HFFc6 (cell line): ENCODE measurements at regions not wholly inside any gene's neighbourhood (a gene's known extent, or its start where the extent isn't known, plus 50 kb on each side); places are given as distances from the start of the nearest gene placed in this dataset.
"Not testable (repeated sequence)": the region's sequence is repeated elsewhere in the genome, so short reads cannot be mapped to it uniquely, and the experiment has no call there.

Source experiments
- DNase-seq: peaks from one replicate; pipeline ENCODE4 v3.0.0-alpha.2; 2018
- H3K27ac Mint-ChIP-seq: 2 replicates; pipeline ENCODE4 v1.8.0; 2020; ENCODE audit warnings: mild to moderate bottlenecking, mixed read lengths
- H3K27me3 Mint-ChIP-seq: 2 replicates; pipeline ENCODE4 v1.8.0; 2021; ENCODE audit warnings: mild to moderate bottlenecking, moderate library complexity, mixed read lengths; ENCODE audit not compliant: insufficient read depth
- H3K36me3 Mint-ChIP-seq: 2 replicates; pipeline ENCODE4 v1.8.0; 2021; ENCODE audit warnings: low read depth, mixed read lengths
- H3K4me1 Mint-ChIP-seq: 2 replicates; pipeline ENCODE4 v1.8.0; 2020; ENCODE audit warnings: low read depth, mixed read lengths
- H3K4me3 Mint-ChIP-seq: 2 replicates; pipeline ENCODE4 v1.8.0; 2020; ENCODE audit warnings: mild to moderate bottlenecking, moderate library complexity, mixed read lengths
- H3K9me3 Mint-ChIP-seq: 2 replicates; pipeline ENCODE4 v1.8.0; 2020; ENCODE audit warnings: mild to moderate bottlenecking, mixed read lengths
- TF ChIP-seq, protein P1 (sequence below): fragments of 200-600 bp; sonication (generic); IDR thresholded peaks from 2 replicates; pipeline ENCODE4 v1.5.0; 2021; ENCODE audit warnings: antibody characterized with exemption, mild to moderate bottlenecking

- Mint-ChIP-seq H3K36me3 (no peaks in the 10 kb centered on the region; the same call in 1 of the 2 replicates), H3K4me3 (no peak overlapping the region), H3K9me3 (peaks cover 43% of the 10 kb centered on the region), H3K27ac (no peak overlapping the region), H3K4me1 (no peaks in the 10 kb centered on the region), H3K27me3 (no peaks in the 10 kb centered on the region; the same call in 1 of the 2 replicates)
- DNase-seq, result no peak
- TF ChIP-seq, protein P1, sequence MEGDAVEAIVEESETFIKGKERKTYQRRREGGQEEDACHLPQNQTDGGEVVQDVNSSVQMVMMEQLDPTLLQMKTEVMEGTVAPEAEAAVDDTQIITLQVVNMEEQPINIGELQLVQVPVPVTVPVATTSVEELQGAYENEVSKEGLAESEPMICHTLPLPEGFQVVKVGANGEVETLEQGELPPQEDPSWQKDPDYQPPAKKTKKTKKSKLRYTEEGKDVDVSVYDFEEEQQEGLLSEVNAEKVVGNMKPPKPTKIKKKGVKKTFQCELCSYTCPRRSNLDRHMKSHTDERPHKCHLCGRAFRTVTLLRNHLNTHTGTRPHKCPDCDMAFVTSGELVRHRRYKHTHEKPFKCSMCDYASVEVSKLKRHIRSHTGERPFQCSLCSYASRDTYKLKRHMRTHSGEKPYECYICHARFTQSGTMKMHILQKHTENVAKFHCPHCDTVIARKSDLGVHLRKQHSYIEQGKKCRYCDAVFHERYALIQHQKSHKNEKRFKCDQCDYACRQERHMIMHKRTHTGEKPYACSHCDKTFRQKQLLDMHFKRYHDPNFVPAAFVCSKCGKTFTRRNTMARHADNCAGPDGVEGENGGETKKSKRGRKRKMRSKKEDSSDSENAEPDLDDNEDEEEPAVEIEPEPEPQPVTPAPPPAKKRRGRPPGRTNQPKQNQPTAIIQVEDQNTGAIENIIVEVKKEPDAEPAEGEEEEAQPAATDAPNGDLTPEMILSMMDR, result no peak
These were observed 290.1 kb downstream of the AGTPBP1 start for GRCh38 chr9:85451680-85452079.

GRCh38 chr9:85445887-85446286, 295.9 kb downstream of the AGTPBP1 start:
- Mint-ChIP-seq H3K4me1 (no peaks in the 10 kb centered on the region), H3K4me3 (no peak overlapping the region), H3K27ac (no peak overlapping the region), H3K36me3 (no peaks in the 10 kb centered on the region), H3K27me3 (no peaks in the 10 kb centered on the region), H3K9me3 (peaks cover 40% of the 10 kb centered on the region)
- DNase-seq, result no peak
- TF ChIP-seq, protein P1, result no peak

DNA sequence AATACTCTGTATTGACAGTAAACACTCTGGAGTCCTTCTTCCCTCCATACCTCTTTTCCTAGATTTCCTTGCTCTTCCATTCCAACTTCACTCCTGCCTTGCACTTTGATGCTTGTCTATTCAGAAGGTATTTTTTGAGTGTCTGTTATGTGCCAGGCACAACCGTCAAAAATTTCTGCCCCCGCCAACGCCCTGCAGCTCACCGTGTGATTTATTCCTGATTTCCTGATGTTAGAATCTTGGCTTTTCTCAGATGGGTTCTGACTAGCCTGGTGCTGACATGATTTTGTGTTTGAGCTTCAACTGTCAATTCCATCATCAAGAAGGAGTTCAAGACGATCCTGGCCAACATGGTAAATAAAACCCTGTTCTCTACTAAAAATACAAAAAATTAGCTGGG, 297.5 kb downstream of the AGTPBP1 start:
- no peaks in the 10 kb centered on the region for H3K4me1 Mint-ChIP-seq
- no peak overlapping the region for H3K27ac Mint-ChIP-seq
- H3K36me3 Mint-ChIP-seq, result no peaks in the 10 kb centered on the region
- no peaks in the 10 kb centered on the region for H3K27me3 Mint-ChIP-seq
- no peak for DNase-seq
- H3K9me3 Mint-ChIP-seq, result peaks cover 33% of the 10 kb centered on the region
- TF ChIP-seq, protein P1, result no peak
- H3K4me3 Mint-ChIP-seq, result no peak overlapping the region

DNA sequence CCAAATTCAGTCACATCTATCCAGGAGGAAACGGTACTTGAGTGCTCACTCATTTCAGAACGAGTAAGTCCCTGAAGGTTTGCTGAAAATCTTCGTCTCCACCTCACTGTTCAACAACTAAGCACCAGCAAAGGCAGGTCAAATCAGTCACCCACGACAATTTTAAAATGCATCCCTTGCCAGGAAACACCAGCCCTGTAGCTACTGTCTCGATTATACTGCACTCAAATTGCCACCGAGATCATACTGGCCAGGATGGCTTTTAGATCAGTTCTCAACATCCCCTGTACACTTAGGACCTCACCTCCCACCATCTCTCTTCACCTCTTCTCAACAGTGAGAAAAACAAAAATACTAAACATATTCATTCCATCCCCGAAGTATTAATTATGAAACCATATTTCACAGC, 298.6 kb downstream of the AGTPBP1 start:
- TF ChIP-seq, protein P1, result no peak
- H3K4me1 Mint-ChIP-seq, result no peaks in the 10 kb centered on the region
- H3K36me3 Mint-ChIP-seq, result no peaks in the 10 kb centered on the region
- H3K27ac Mint-ChIP-seq, result no peak overlapping the region
- peaks cover 33% of the 10 kb centered on the region for H3K9me3 Mint-ChIP-seq
- DNase-seq, result no peak
- no peak overlapping the region for H3K4me3 Mint-ChIP-seq
- H3K27me3 Mint-ChIP-seq, result no peaks in the 10 kb centered on the region

DNA sequence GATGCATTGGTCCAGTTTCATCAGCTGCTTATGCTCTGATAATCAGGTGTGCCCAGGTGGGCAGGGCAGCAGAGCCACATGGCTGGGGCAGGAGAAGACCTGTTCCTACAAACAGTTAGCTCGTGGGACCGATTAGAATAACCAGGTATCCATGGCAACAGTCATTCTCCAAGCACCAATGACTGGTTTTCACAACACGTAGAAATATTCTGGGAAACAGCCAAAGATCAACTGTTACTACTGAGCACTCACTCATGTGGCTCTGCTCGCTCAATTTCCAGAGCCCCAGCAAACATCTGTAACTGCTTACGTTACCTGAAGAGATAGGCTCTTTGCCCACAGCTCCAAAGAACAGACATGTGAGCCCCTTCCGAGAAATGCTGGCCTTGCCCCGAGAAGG, 302.0 kb downstream of the AGTPBP1 start:
- Mint-ChIP-seq H3K4me1 (no peaks in the 10 kb centered on the region), H3K9me3 (peaks cover 35% of the 10 kb centered on the region), H3K36me3 (no peaks in the 10 kb centered on the region), H3K4me3 (no peak overlapping the region), H3K27ac (no peak overlapping the region), H3K27me3 (no peaks in the 10 kb centered on the region; the same call in 1 of the 2 replicates)
- DNase-seq, result no peak
- TF ChIP-seq, protein P1, result no peak

- H3K9me3 Mint-ChIP-seq, result peaks cover 49% of the 10 kb centered on the region
- not testable (repeated sequence) for H3K4me3 Mint-ChIP-seq, H3K27me3 Mint-ChIP-seq, H3K36me3 Mint-ChIP-seq, H3K27ac Mint-ChIP-seq, DNase-seq, H3K4me1 Mint-ChIP-seq
These were observed 307.8 kb downstream of the AGTPBP1 start for GRCh38 chr9:85433956-85434355.

GRCh38 chr9:85433551-85433950, 308.2 kb downstream of the AGTPBP1 start:
- not testable (repeated sequence) for H3K27me3 Mint-ChIP-seq, H3K36me3 Mint-ChIP-seq, H3K4me3 Mint-ChIP-seq, DNase-seq, H3K27ac Mint-ChIP-seq, H3K4me1 Mint-ChIP-seq
- H3K9me3 Mint-ChIP-seq, result peaks cover 53% of the 10 kb centered on the region
